ENCODE measurements at regions not wholly inside any gene's neighbourhood (a gene's known extent, or its start where the extent isn't known, plus 50 kb on each side); places are given as distances from the start of the nearest gene placed in this dataset.

- ATAC-seq (no peak), DNase-seq (no peak)
- Histone ChIP-seq H3K36me3 (no peaks in the 10 kb centered on the region), H3K27me3 (no peaks in the 10 kb centered on the region), H3K4me1 (peaks cover 17% of the 10 kb centered on the region), H3K27ac (no peak overlapping the region), H3K4me3 (no peak overlapping the region), H3K9me3 (no peaks in the 10 kb centered on the region)
- no peak for TF ChIP-seq CTCF (IDR thresholded peaks at IDR 0.05)
- intact Hi-C loops (cut with DNase I), result no loop called here
Observed at GRCh38 chr12:19032826-19033225, 96.7 kb upstream of the PLEKHA5 start.

- H3K36me3 ChIP-seq, result no peaks in the 10 kb centered on the region
- no peak overlapping the region for H3K4me3 ChIP-seq
- no peak for TF ChIP-seq CTCF (IDR thresholded peaks at IDR 0.05)
- H3K27ac ChIP-seq, result no peak overlapping the region
- H3K27me3 ChIP-seq, result no peaks in the 10 kb centered on the region
- DNase-seq (no peak), ATAC-seq (no peak)
- H3K4me1 ChIP-seq, result peaks cover 17% of the 10 kb centered on the region
- no peaks in the 10 kb centered on the region for H3K9me3 ChIP-seq
- intact Hi-C loops (cut with DNase I), result no loop called here
Observed at GRCh38 chr12:19033244-19033643, 96.3 kb upstream of the PLEKHA5 start.

GRCh38 chr12:19034937-19035336, 94.6 kb upstream of the PLEKHA5 start:
- H3K27me3 ChIP-seq, result no peaks in the 10 kb centered on the region
- DNase-seq, result no peak
- H3K4me3 ChIP-seq, result no peak overlapping the region
- no peak overlapping the region for H3K27ac ChIP-seq
- H3K36me3 ChIP-seq, result no peaks in the 10 kb centered on the region
- H3K9me3 ChIP-seq, result no peaks in the 10 kb centered on the region
- intact Hi-C loops (cut with DNase I), result no loop called here
- no peak for ATAC-seq
- H3K4me1 ChIP-seq, result peaks cover 17% of the 10 kb centered on the region
- TF ChIP-seq CTCF (IDR thresholded peaks at IDR 0.05), result no peak

GRCh38 chr12:19035536-19035935, 94.0 kb upstream of the PLEKHA5 start:
- Histone ChIP-seq H3K9me3 (no peaks in the 10 kb centered on the region), H3K4me3 (no peak overlapping the region), H3K27me3 (no peaks in the 10 kb centered on the region), H3K4me1 (peaks cover 17% of the 10 kb centered on the region), H3K36me3 (no peaks in the 10 kb centered on the region), H3K27ac (no peak overlapping the region)
- DNase-seq, result no peak
- intact Hi-C loops (cut with DNase I), result no loop called here
- no peak for TF ChIP-seq CTCF (IDR thresholded peaks at IDR 0.05)
- ATAC-seq, result peak; percentile 32

GRCh38 chr12:19036673-19037357, 92.7 kb upstream of the PLEKHA5 start:
- intact Hi-C loops (cut with DNase I), result no loop called here
- ATAC-seq (peak; percentile 90), DNase-seq (no peak)
- H3K36me3 ChIP-seq, result no peaks in the 10 kb centered on the region
- no peaks in the 10 kb centered on the region for H3K27me3 ChIP-seq
- peak overlapping the region; percentile 24 for H3K27ac ChIP-seq
- no peaks in the 10 kb centered on the region for H3K9me3 ChIP-seq
- no peak for TF ChIP-seq CTCF (IDR thresholded peaks at IDR 0.05)
- H3K4me1 ChIP-seq, result peaks cover 17% of the 10 kb centered on the region
- no peak overlapping the region for H3K4me3 ChIP-seq

- Histone ChIP-seq H3K4me1 (peaks cover 17% of the 10 kb centered on the region), H3K27ac (no peak overlapping the region), H3K4me3 (no peak overlapping the region), H3K36me3 (no peaks in the 10 kb centered on the region), H3K27me3 (no peaks in the 10 kb centered on the region), H3K9me3 (no peaks in the 10 kb centered on the region)
- no peak for TF ChIP-seq CTCF (IDR thresholded peaks at IDR 0.05)
- DNase-seq (no peak), ATAC-seq (no peak)
- intact Hi-C loops (cut with DNase I), result no loop called here
Observed at GRCh38 chr12:19038209-19038608, 91.3 kb upstream of the PLEKHA5 start.
